NAMALWA (cell line): ENCODE measurements at regions not wholly inside any gene's neighbourhood (a gene's known extent, or its start where the extent isn't known, plus 50 kb on each side); places are given as distances from the start of the nearest gene placed in this dataset.

Experiments used
- DNase-seq: peaks from one replicate; pipeline ENCODE4 v3.0.0-alpha.2; 2015; ENCODE audit warnings: low spot score

DNA sequence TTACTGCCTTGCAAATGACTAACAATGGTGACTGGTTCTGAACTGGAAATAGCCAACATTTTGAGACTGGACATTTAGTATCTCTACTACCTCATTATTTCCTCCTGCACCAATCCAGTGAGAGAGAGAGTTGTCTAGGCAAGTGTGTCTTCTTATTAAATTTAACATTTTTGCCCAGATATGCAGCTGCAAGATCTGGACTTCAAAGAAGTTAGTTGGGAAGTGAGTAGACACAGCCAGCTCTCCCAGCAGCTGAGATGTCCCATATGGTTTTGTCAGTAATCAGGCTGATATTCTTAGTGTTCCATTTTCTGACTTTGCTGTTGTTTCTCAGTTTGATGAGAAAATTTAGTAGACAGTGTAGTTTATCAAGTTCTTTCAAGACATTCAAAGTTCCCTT lies 1778.8 kb upstream of the CDH6 start:
- DNase-seq = no peak

DNA sequence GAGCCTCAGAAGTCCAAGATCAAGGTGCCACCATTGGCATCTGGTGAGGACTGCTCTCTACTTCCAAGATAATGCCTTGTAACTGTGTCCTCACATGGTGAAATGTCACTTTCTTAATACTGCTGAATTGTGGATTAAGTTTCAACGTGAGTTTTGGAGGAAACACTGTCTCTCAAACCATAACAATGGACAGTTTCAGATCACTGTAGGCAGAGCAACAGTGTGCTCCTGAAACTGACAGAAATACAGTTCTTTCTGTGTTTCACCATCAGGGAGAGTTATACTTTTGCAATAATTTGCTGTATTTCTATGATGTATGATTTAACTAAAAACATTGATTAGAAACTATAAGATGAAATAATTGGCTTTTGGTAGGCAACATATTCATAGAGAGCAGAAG lies 1780.5 kb upstream of the CDH6 start:
- DNase-seq = no peak

DNA sequence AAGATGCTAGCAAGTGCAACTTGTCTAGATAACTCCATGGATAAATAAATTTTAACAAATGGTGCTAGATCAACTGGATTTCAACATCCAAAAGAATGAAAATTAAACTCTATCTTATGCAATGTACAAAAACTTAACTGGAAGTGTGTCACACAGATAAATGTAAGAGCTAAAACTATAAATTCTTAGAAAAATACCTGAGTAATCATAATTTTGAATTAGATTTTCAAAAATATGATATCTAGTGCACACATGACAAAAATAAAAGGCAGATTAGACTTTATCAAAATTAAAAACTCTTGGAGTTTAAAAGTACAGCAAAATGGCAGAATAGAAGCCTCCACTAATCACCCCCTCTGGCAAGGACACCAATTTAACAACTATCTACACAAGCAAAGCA lies 1791.2 kb upstream of the CDH6 start:
- no peak for DNase-seq

DNA sequence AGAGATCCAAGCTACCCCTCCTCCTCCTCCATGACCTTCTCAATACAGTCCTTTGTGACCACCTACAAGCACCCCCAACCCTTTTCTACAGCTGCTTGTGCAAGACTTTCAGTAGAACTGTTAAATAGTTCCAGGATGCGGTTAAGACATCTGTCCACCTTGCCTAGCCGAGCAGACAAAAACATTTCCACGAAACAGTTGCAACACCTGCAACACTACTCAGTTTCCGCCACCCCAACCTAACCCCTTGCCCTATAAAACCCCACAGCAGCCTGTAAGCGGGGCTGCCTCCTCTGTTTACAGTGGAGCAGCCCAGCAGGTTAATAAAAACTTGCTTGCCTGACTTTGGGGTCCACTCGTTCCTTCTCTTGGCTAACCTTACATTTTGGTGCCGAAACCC lies 1803.5 kb upstream of the CDH6 start:
- DNase-seq = peak; percentile 19

DNA sequence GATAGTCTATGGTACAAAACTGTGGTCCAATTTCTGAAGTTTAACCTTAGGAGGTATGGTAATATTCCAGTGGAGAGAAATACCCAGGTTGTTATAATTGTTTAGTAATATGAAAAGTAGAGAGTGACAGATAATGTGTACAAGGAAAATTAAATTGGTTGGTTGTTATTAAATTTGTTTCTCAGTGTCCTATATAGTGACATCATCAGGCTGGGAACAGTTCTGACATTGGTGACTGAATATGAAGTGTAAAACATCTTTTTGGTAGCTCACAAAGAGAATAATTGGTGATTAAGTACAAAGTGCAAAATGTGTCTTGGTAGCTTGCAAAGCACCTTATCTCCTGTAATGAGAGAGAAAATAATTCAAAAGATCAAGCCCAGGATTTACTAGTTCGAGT lies 1806.1 kb upstream of the CDH6 start:
- DNase-seq = no peak

DNA sequence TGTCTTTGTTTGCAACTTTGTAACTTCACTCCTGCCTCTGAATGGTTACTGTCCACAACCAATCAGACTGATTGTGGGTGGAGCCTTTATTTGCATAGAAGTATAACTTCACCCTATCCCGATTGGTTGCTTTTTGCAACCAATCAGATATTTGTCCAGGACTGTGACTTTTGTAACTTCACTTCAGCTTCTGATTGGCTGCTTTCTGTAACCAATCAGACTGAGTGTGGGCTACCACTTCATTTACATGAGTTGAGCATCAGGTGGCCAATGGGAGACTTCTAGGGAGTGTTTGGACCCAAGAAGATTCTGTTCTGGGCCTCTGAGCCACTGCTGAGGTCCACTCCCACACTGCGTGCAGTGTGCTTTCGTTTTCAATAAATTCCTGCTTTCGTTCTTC lies 1810.7 kb upstream of the CDH6 start:
- peak; percentile 5 for DNase-seq

DNA sequence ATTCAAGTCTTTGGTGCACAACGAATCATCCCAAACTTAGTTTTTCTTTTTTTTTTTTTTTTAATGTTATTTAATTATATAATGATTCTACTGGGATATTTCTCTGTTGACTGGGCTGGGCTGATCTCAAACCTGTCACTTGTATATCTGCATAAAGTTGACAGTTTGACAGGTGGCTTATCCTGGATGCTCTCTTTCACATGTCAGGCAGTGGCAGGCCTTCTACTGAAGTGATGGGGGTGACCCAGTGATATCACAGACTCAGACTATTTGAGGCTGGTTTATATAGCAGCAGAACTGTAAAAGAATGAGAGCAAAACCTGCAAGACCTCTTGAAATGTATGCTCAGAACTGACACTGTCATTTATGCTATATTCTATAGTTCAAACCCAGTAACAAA lies 1813.5 kb upstream of the CDH6 start:
- DNase-seq = no peak

DNA sequence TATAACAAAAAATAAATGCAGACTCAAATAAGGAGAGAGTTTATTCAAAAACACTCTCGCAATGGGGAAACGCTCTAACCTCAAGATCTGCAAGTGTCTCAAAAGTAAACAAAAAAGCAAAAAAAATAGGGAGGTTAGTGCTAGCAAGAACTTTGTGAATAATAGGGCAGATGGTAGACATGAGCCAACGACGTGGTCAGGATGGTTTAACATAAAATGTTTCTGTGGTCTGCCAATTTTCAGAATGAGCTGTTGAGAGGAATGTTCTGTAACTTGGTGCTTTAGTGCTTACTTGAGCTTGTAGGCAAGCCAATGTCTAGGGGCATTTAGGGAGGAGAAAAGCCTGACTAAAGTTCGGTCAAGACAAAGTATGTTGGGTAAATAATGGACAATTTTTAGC lies 1813.9 kb upstream of the CDH6 start:
- DNase-seq = no peak

DNA sequence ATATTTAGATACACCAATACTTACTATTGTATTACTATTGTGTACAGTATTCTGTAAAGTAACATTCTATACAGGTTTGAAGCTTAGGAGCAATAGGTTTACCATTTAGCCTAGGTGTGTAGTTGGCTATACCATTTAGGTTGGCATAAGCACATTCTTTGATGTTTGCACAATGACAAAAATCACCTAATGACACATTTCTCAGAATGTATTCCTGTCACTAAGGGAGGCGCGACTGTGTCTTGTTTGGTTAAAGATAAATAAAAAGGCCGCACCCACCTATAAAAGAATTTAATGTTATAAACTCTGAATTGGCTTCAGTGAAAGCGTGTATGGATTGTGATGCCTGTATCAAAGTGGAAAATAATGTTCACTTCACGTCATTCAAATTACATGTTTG lies 1815.4 kb upstream of the CDH6 start:
- DNase-seq = no peak

DNA sequence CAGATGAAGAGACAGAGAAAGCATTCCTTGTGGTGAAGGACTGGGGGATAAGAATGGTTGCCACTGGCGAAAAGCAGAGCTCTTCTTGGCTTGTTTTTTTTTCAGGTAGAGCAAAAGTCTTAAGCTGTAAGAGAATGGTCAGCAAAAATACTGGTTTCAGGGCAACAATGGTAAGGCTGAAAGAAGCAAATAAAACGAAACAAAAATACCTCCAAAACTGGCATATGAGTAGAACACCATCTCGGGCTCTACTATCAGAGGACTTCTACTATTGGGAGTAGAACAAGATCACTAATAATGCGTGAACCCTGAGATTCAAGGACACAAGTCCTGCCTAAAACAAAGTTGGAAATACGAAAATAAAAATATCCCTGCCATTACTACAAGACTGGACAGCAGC lies 1823.2 kb upstream of the CDH6 start:
- DNase-seq = no peak

DNA sequence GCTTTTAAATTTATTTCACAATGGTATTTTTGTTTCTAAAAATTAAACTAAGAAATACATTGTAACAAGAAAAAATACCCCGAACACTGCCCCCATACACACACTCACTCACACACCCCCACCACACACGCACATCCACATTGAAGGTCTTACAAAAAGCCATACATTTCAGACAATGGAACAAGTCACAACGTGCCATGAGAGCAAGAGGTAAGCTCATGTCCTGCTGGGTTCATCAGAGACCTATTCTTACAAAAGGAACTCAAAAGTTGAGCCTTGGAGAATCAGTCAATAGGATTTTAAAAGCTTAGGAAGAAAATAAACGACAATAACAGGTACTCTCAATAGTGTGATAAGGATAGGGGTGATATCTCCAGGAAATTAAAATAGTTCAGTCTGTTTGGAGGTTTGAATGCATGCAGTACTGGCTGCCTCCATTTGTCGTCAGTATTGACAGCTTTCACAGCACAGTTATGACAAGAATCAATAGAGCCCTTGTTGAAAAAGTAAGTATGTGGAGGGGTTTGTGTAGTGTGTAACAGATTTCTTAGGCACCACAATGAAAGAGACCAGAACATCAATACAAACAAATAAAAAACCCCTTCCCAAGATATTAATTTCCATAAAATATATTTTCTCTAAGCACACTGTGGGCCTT lies 1826.2 kb upstream of the CDH6 start:
- peak; percentile 20 for DNase-seq

DNA sequence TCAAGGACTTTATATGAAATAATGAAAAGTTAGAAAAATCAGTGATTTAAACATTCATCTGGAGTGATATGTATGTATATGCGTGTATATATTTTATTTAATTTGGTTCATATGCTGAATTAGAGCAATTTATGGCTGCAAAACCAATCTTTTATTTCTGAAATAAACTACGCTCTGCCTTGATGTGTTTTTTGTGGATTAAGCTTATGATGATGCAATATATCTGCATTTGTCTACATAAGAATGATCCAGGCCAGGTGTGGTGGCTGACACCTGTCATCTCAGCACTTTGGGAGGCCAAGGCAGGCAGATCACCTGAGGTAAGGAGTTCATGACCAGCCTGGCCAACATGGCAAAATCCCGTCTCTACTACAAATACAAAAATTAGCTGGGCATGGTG lies 1842.3 kb upstream of the CDH6 start:
- no peak for DNase-seq

DNA sequence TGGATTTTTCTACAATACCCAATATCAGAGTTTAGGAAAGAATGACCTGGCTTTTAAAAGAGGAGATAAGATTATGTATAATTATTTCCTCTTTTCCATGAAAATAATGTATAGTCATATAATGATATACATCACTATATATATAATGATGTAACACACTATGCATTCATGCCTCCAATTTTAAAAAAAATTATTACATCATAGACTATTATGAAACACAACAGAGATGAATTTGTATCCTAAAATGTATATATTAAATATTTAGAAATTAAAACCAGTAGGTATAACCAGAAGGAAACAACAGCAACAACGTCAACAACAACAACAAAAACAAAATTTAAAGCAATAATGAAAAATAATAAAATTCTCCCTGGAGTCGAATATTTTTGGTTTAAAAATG lies 1856.5 kb upstream of the CDH6 start:
- no peak for DNase-seq

DNA sequence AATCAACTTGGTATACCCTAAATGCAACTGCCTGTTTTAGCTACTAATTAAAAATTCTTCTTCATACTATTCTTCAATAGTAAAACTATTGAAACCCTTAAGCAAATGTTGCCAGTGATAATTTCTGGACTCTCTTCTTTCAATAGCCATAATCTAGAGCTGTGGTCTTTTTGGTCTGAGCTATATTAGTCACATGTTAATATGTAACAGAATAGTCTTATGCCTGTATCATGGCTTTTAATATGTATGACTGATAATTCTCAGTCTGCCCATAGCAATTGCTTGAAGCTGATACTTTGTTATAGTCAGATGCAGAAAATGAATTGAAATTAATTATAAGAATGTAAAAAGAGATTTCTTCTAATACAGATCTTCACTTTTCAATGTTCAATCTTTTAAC lies 1871.9 kb upstream of the CDH6 start:
- DNase-seq = no peak

DNA sequence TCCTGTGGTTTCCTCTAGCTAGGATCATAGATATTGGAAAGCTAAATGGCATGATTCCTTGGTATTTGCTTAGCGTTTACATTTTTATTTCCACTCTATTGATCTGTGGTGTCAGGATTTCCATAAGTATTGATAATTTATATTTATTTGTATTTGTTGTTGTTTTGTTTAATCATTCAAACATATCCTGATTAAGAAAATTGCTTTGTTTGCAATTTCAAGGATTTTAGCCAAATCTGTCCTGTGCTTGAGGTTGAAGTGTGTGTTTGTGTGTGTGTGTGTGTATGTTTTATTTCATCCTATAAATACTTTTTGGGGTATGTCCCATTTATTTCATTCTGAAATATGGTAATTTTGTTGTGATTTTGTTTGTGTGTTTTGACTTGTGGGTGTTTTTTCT lies 1884.1 kb upstream of the CDH6 start:
- DNase-seq = no peak

DNA sequence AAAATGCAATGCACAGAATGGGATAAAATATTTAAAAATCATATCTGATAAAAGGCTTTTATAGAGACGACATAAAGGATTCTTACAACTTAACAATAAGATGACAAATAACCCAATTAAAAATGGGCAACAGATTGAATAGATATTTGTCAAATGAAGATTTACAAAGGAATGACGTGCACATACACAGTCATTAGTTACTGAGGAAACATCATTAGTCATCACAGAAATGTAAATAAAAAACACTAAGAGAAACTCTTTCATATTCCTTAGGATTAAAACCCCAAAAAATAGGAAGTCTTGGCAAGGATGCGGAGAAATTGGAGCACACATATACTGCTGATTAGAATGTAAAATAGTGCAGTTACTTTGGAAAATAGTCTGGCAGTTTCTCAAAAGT lies 1886.0 kb upstream of the CDH6 start:
- no peak for DNase-seq

DNA sequence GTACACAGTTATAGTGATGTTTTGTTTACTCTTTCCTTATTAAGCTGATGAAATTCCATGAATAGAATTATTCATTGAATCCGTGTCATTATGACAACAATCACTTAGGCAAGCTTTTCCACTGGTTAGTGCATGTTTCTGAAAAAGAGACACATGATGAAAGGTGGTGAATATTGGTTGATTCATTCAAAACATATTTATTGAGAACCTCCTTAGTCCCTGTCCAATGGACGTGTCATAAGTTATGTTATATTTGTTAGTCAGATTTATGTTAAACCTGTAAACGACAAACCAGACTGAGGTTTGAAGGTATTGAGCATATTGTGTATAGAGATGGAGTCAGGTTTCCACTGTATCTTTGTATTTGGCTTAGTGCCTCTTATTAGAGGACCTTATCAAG lies 1888.9 kb upstream of the CDH6 start:
- no peak for DNase-seq

DNA sequence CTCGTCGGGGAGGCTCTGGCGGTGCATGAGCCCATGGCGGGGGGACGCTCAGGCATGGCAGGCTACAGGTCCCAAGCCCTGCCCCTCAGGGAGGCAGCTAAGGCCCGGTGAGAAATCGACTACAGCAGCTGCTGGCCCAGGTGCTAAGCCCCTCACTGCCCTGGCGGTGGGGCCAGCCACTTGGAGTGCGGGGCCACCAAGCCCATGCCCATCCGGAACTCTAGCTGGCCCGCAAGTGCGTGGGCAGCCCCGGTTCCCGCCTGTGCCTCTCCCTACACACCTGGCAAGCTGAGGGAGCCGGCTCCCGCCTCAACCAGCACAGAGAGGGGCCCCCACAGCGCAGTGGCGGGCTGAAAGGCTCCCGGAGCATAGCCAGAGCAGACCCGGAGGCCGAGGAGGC lies 1896.9 kb upstream of the CDH6 start:
- no peak for DNase-seq

DNA sequence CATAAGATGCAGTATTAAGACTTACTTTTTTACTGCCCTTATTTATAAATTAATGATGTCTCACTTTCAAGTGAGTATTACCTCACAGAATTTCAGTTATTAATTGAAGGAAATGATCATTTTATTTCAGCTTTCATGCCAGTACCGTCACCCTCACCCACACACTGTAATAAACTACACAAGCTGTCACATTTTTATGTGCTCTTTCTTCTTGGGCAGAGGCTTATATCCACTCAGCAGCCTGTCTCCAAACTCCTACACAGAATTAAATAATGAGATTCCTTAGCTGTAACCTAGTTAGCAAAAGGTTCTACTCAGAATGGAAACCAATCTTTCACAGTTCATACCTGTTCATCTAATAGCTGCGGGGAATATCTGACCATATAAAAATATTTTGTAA lies 1915.8 kb upstream of the CDH6 start:
- DNase-seq = no peak

DNA sequence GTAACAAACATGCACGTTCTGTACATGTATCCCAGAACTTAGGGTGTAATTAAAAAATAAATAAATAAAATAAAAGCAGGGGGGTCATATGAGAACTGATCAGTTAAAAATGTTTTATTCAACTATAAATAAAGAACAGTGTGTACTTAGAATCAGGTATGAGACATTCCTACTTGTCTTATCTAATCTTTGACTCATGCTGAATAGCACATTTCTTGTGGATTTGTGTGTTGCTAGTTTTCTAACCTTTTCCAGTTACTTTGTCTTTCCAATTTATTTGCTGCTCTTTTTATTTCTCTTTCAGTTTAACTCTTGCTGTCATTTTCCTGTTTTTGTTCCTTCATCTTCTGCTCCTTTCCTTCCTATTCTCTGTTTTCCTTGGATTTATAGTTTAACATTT lies 1917.1 kb upstream of the CDH6 start:
- DNase-seq = no peak

DNA sequence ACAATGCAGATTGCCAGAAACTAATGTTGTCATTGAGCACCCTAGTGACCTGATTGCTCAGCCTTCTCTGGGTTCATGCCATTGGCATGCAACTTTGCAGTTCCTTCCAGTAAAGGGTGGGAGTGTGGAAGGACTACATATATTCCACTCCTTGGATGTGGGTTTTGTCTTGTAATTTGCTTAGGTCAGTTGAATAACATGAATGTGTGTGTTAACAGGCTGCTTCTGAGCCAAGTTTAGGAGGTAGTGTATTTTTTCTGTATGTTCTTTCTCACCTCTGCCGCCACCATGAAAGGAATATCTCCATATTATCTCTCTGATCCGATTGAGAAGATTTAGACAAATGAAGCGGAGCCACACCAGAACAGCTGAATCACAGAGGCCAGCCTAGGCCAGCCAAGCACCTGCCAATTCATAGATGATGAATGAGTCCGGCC lies 1929.6 kb upstream of the CDH6 start:
- no peak for DNase-seq

DNA sequence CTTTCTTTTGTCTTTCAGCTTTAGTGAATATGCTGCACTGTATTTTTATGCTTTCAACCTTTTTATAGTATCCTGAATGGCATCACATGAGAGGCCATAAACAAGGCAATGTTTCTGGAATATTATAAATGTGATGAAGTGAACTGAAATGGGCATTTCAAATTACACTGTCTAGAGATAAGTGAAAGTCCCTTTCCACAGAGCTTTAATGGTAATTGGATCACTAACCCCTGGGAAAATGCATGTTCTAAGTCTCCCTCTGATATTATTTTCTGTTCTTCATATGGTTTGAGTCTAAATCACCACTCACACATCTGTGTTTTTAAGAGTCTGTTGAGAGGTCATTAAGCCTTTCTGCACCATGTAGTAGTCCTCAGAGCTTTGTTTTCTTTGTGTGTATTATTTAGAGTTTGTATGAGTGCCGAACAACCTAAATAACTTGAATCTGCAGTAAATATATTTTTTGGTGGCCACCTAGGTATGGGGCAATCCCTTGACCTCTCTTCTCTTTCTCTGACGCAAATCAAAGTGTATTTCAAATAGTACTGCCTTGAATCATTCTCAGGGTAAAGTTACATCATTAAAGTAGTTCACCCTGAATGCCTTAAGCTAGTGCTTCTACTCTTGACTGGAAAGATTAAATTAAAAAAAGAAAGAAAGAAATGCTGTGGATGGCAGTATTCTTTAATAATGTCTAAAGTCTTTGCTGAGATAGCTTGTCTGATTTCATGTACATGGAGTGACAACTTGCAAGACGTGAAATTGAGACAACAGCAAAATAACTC lies 1931.0 kb upstream of the CDH6 start:
- DNase-seq = no peak

DNA sequence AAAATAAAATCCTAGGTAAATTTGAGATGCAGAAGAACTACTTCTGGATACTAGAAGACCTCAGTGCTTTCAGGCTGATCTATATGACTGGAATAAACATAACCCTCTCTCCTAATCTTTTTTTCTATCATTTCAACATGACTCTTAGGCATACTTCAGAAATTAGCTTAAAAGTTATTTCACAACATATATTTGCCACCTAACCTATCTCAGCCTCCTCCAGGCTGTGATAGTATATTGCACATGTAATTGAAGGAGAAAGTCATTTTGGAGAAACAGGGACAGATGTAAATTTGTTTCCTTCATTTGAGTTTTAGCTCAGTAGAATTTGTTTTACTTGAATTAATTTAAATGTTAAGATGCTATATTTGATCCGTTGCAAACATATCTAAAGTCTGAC lies 1932.3 kb upstream of the CDH6 start:
- no peak for DNase-seq

DNA sequence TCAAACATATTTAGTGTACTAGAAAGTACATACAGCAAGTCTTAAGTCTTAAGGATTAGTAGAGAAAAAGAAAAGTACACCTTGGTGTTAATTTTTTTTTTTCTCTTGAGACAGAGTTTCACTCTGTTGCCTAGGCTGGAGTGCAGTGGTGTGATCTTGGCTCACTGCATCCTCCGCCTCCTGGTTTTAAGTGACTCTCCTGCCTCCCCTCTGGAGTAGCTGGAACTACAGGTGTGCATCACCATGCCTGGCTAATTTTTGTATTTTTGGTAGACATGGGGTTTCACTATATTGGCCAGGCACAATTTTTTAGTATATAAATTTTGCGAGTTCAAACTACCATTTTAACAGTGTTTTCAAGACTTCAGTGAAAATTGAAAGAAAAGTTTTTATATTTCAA lies 1941.1 kb upstream of the CDH6 start:
- DNase-seq = no peak
